D721Med (cell line): ENCODE measurements at regions not wholly inside any gene's neighbourhood (a gene's known extent, or its start where the extent isn't known, plus 50 kb on each side); places are given as distances from the start of the nearest gene placed in this dataset.

Experiments used
- DNase-seq: peaks from one replicate; pipeline ENCODE4 v3.0.0; 2011; ENCODE audit warnings: low spot score; ENCODE audit not compliant: insufficient read length
- FAIRE-seq: peaks from 2 replicates; lab custom pipeline; 2011; peaks lifted over from hg19 to GRCh38; lab: Jason Lieb, UNC
- TF ChIP-seq, protein P1 (sequence below): IDR thresholded peaks from 2 replicates; pipeline ENCODE4 v1.5.1; 2012; ENCODE audit warnings: mild to moderate bottlenecking, control low read depth; ENCODE audit not compliant: insufficient read depth; ENCODE audit errors: missing control alignments

DNA sequence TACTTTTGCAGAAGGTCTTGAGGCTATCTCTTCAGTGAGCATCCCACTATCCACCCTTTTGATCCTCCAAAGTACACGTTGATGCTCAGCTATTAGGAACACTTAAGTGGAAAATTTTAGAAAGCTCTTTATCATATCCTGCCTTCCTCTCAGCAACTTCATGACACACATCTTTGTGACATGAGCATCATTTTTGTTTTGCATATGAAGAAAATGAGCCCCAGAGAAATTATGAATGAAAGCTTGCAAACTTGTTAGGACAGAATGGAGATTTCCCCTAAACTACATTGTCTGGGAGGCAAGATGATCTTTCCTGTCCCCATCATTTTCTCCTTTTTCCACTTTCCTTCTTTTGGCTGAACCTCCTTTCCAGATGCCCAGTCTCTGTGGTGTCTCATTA is 239.4 kb upstream of the PIK3R1 start:
- DNase-seq: no peak
- no peak for FAIRE-seq
- TF ChIP-seq, protein P1, sequence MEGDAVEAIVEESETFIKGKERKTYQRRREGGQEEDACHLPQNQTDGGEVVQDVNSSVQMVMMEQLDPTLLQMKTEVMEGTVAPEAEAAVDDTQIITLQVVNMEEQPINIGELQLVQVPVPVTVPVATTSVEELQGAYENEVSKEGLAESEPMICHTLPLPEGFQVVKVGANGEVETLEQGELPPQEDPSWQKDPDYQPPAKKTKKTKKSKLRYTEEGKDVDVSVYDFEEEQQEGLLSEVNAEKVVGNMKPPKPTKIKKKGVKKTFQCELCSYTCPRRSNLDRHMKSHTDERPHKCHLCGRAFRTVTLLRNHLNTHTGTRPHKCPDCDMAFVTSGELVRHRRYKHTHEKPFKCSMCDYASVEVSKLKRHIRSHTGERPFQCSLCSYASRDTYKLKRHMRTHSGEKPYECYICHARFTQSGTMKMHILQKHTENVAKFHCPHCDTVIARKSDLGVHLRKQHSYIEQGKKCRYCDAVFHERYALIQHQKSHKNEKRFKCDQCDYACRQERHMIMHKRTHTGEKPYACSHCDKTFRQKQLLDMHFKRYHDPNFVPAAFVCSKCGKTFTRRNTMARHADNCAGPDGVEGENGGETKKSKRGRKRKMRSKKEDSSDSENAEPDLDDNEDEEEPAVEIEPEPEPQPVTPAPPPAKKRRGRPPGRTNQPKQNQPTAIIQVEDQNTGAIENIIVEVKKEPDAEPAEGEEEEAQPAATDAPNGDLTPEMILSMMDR: no peak

DNA sequence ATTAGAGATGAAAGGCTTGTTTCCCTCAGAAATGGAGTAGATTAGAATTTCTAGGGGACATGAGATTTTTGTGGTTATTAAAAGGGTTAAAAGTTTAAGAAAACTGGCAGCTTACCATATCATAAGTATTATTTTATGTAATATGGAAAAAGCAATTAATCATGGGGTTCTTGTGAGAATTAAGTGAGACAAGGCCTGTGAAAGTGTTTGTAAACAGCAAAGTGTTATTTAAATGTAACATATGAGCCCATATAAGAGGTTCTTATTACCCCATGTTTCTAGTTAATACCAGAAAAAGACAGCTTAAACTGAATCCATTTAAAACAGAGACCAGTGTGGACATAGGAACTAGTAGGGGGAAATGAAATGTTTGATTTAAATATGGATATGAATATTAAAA is 241.1 kb upstream of the PIK3R1 start:
- FAIRE-seq (no peak), DNase-seq (no peak)
- TF ChIP-seq, protein P1: no peak

DNA sequence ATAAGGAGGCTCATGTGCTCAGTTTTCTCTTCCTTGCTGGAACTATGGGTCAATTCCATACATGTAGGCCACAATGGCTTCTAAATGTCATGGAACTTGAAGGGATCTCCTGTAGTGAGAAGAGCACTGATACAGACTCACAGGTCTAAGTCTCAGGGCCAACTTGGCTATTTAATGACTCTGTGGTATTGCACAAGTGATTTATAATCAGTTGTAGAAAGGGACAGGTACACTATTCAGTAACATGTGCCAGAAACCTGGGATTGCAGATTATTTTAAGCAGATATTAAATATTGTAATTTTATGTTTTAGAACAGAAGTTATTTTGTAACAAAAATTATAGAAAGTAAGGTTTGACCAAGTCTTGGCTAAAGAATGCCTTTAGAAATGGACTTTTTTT is 241.5 kb upstream of the PIK3R1 start:
- DNase-seq (no peak), FAIRE-seq (no peak)
- TF ChIP-seq, protein P1: no peak

DNA sequence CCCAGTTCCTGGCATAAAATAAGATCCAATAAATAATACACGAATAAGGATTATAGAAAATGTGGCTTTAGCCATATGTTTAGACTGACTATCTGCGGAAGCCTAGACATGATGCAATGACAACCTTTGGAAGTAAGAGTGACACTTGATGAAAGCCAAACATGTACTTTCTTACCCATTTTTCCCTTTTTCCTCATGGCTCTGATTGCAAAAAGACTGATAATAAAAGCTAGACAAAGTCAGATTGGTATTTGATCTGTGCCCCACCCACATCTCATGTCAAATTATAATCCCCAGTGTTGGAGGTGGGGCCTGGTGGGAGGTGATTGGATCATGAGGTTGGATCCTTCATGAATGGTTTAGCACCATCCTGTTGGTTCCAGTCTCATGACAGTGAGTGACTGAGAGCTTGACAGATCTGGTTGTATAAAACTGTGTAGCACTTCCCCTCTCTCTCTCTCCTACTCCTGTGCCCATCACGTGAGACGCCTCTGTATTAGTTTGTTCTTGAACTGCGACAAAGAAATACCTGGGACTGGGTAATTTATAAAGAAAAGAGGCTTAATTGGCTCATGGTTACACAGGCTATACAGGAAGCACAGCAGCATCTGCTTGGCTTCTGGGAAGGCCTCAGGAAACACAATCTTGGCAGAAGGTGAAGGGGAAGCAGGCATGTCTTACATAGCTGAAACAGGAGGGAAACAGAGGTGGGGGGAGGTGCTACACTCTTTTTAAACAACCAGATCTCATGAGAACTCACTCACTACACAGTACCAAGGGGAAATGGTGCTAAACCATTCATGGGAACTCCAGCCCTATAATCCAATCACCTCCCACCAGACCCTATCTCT is 243.4 kb upstream of the PIK3R1 start:
- DNase-seq: no peak
- FAIRE-seq: no peak
- TF ChIP-seq, protein P1: no peak

GRCh38 chr5:67971223-67971830 is 244.2 kb upstream of the PIK3R1 start:
- TF ChIP-seq, protein P1: no peak
- FAIRE-seq (no peak), DNase-seq (no peak)

GRCh38 chr5:67969631-67970030 is 245.9 kb upstream of the PIK3R1 start:
- TF ChIP-seq, protein P1: no peak
- no peak for DNase-seq
- FAIRE-seq: no peak

DNA sequence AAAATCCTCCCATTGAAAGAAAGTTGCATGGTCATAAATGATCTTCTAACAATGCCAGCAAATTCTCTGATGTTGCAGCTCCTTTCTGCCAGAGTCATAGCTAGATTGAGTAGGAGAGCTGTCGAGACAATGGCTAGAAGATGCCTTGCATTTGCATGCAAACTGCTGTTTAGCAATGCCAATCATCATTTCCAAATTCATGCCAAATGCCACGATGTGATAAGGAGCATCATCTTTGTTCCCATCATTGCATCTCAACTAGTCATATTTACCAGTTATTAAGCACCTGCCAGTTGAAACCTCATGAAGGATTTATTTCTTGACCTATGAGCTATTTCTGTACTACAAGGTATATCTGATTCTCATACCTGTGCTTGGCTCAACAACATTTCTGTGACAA is 246.4 kb upstream of the PIK3R1 start:
- FAIRE-seq (no peak), DNase-seq (no peak)
- TF ChIP-seq, protein P1: no peak
